ENCODE measurements at regions not wholly inside any gene's neighbourhood (a gene's known extent, or its start where the extent isn't known, plus 50 kb on each side); places are given as distances from the start of the nearest gene placed in this dataset.

DNA sequence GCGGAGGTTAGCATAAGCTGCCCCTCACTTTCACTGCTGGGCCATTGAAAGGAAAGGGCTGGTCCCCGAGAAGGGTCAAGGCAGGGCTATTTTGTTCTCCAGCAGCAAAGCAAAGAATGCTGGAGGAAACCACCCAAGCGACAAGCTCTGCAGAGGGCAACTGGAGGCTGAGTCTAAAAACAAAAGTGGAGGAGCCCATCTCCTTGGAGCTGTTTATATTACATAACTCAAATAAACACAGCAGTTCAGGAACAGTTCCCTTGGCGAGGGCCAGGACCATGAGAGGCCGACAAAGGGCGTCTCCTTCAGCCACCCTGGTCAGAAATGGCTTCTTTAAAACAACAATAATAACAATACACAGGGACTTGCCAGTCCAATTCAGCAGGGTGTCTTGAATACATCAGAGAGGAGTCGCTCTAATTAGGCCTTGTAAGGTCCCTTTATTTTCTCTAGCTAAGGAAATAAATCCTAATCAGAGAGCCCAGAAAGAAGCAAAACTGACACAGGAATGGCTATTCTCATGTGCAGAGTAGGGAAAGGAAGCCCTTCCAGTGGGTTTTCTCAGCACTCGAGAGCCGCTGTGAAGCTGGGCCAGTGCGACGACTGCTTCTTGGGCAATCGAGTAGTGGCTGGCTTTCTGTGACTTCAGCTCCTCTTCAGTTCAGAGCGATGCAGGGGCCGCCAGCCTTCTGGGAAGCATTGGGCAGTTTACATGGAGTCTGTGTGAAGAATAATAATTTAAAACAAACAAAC lies 57.0 kb upstream of the TARBP1 start (continued):
- no peak for TF ChIP-seq SIN3A (conservative IDR thresholded peaks at IDR 0.05 in 1 of 2, IDR thresholded peaks at IDR 0.05 in 1 of 2; ENCODE audit: low read depth in 1 of 2, low read length in 2 of 2)

All from H1 (cell line).